Hepatocyte (in vitro differentiated cells): ENCODE measurements at regions not wholly inside any gene's neighbourhood (a gene's known extent, or its start where the extent isn't known, plus 50 kb on each side); places are given as distances from the start of the nearest gene placed in this dataset.

Experiments used
- EZH2phosphoT487 ChIP-seq: fragments of 200-600 bp; sonication (generic); IDR thresholded peaks from one replicate; pipeline ENCODE4 v1.6.1; 2018; ENCODE audit warnings: antibody characterized with exemption, mild to moderate bottlenecking, low read depth, moderate library complexity; ENCODE audit not compliant: unreplicated experiment, severe bottlenecking
- TF ChIP-seq, protein P1 (sequence below): fragments of 200-600 bp; sonication (generic); IDR thresholded peaks from 2 replicates; pipeline ENCODE4 v1.5.1; 2016; ENCODE audit warnings: antibody characterized with exemption, mild to moderate bottlenecking; ENCODE audit not compliant: poor library complexity

GRCh38 chrX:9390121-9390520 is 74.7 kb upstream of the TBL1X start:
- TF ChIP-seq, protein P1, sequence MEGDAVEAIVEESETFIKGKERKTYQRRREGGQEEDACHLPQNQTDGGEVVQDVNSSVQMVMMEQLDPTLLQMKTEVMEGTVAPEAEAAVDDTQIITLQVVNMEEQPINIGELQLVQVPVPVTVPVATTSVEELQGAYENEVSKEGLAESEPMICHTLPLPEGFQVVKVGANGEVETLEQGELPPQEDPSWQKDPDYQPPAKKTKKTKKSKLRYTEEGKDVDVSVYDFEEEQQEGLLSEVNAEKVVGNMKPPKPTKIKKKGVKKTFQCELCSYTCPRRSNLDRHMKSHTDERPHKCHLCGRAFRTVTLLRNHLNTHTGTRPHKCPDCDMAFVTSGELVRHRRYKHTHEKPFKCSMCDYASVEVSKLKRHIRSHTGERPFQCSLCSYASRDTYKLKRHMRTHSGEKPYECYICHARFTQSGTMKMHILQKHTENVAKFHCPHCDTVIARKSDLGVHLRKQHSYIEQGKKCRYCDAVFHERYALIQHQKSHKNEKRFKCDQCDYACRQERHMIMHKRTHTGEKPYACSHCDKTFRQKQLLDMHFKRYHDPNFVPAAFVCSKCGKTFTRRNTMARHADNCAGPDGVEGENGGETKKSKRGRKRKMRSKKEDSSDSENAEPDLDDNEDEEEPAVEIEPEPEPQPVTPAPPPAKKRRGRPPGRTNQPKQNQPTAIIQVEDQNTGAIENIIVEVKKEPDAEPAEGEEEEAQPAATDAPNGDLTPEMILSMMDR: no peak
- TF ChIP-seq EZH2phosphoT487: no peak
